H1 (cell line): ENCODE measurements at regions not wholly inside any gene's neighbourhood (a gene's known extent, or its start where the extent isn't known, plus 50 kb on each side); places are given as distances from the start of the nearest gene placed in this dataset.

Experiments
- CTCF ChIA-PET: fragments of 300-600 bp; sonication (Branson Sonifier 250); formaldehyde crosslinking; loops from one replicate; lab custom pipeline; 2021; ENCODE audit not compliant: partially characterized antibody; lab: Charles Lee
- POLR2A ChIA-PET: fragments of 300-600 bp; sonication (Branson Sonifier 250); formaldehyde crosslinking; loops from one replicate; lab custom pipeline; 2021; ENCODE audit warnings: inconsistent platforms; ENCODE audit not compliant: partially characterized antibody; lab: Charles Lee
- DNase-seq, 2 experiments: peaks; one replicate each; pipeline versions ENCODE4 v3.0.0 to v3.0.0-alpha.2; 2010 to 2022; ENCODE audit warnings: low spot score in 2 of 2, low read depth in 1 of 2, mixed read lengths in 1 of 2
- FAIRE-seq: peaks from 2 replicates; lab custom pipeline; 2011; peaks lifted over from hg19 to GRCh38; lab: Jason Lieb, UNC
- H2AFZ ChIP-seq: 2 replicates; pipeline ENCODE4 v1.8.1; 2012; ENCODE audit warnings: low read length, inconsistent platforms
- H2AK5ac ChIP-seq: 2 replicates; pipeline ENCODE4 v1.6.1; 2013; ENCODE audit warnings: low read depth, low read length
- H2BK120ac ChIP-seq: replicated peaks from 2 replicates; pipeline ENCODE3; 2013; ENCODE audit warnings: low read depth, low read length, inconsistent platforms
- H2BK12ac ChIP-seq: 2 replicates; pipeline ENCODE4 v1.6.1; 2013; ENCODE audit warnings: low read depth, low read length
- H2BK15ac ChIP-seq: 2 replicates; pipeline ENCODE4 v1.6.1; 2013; ENCODE audit warnings: low read length
- H2BK20ac ChIP-seq: 2 replicates; pipeline ENCODE4 v1.6.1; 2013; ENCODE audit warnings: low read length
- H2BK5ac ChIP-seq: 2 replicates; pipeline ENCODE4 v1.6.1; 2013; ENCODE audit warnings: low read depth, low read length
- H3K14ac ChIP-seq: 2 replicates; pipeline ENCODE4 v1.6.1; 2013; ENCODE audit warnings: inconsistent platforms; ENCODE audit not compliant: insufficient read length
- H3K18ac ChIP-seq: 2 replicates; pipeline ENCODE4 v1.6.1; 2013; ENCODE audit warnings: low read length; ENCODE audit errors: extremely low read depth
- H3K23ac ChIP-seq: 2 replicates; pipeline ENCODE4 v1.6.1; 2013; ENCODE audit warnings: inconsistent platforms; ENCODE audit not compliant: insufficient read length
- H3K23me2 ChIP-seq: 2 replicates; pipeline ENCODE4 v1.6.1; 2013; ENCODE audit warnings: low read depth, low read length
- H3K27ac ChIP-seq: 2 replicates; pipeline ENCODE4 v1.6.1; 2011; ENCODE audit warnings: low read depth, low read length, inconsistent platforms
- H3K27me3 ChIP-seq, 4 experiments: replicated peaks in 1 of 4; 1 replicate in 1 of 4; 2 replicates in 3 of 4; pipeline versions ENCODE4 v1.6.1 to v1.8.1; 2011 to 2013; ENCODE audit warnings: low read length in 3 of 4, mild to moderate bottlenecking in 3 of 4, inconsistent platforms in 2 of 4, mixed read lengths in 2 of 4, moderate library complexity in 1 of 4; ENCODE audit not compliant: control insufficient read depth in 3 of 4, insufficient read depth in 3 of 4; ENCODE audit errors: extremely low read depth in 1 of 4
- H3K36me3 ChIP-seq, 4 experiments: 2 replicates each; pipeline versions ENCODE4 v1.6.1 to v1.8.1; 2011 to 2013; ENCODE audit warnings: mild to moderate bottlenecking in 4 of 4, low read length in 3 of 4, moderate library complexity in 2 of 4, control low read depth in 1 of 4, inconsistent platforms in 1 of 4; ENCODE audit not compliant: insufficient read depth in 4 of 4, control insufficient read depth in 2 of 4
- H3K4ac ChIP-seq: replicated peaks from 2 replicates; pipeline ENCODE3; 2013; ENCODE audit warnings: low read length, low read depth, mixed read lengths, inconsistent platforms; ENCODE audit not compliant: insufficient read length
- H3K4me1 ChIP-seq, 4 experiments: replicated peaks in 1 of 4; 1 replicate in 1 of 4; 2 replicates in 3 of 4; pipeline versions ENCODE4 v1.6.1 to v1.8.1; 2011 to 2013; ENCODE audit warnings: low read length in 3 of 4, inconsistent platforms in 2 of 4, mixed read lengths in 1 of 4; ENCODE audit not compliant: insufficient read depth in 4 of 4, control insufficient read depth in 3 of 4
- H3K4me2 ChIP-seq, 2 experiments: 2 replicates each; pipeline versions ENCODE4 v1.6.1 to v1.8.1; 2011 to 2013; ENCODE audit warnings: low read depth in 2 of 2, low read length in 2 of 2, control low read depth in 1 of 2, inconsistent platforms in 1 of 2, mild to moderate bottlenecking in 1 of 2; ENCODE audit not compliant: insufficient read depth in 1 of 2
- H3K4me3 ChIP-seq, 4 experiments: fragments of 200-600, 300-600 bp in 1 of 4; sonication (generic), shearing (Covaris generic), sonication (Bioruptor Twin) in 1 of 4; 2 replicates each; pipeline versions ENCODE4 v1.5.1 to v1.8.1; 2011 to 2016; ENCODE audit warnings: low read length in 4 of 4, low read depth in 3 of 4, control low read depth in 2 of 4, inconsistent platforms in 2 of 4, mild to moderate bottlenecking in 2 of 4, mixed read lengths in 1 of 4, moderate library complexity in 1 of 4; ENCODE audit not compliant: insufficient read depth in 2 of 4; ENCODE audit errors: extremely low read depth in 1 of 4
- H3K56ac ChIP-seq: replicated peaks from 2 replicates; pipeline ENCODE3; 2013; ENCODE audit warnings: low read depth, mild to moderate bottlenecking, mixed read lengths, low read length, inconsistent platforms; ENCODE audit not compliant: insufficient read length
- H3K79me1 ChIP-seq: 2 replicates; pipeline ENCODE4 v1.6.1; 2013; ENCODE audit warnings: low read depth, low read length, control low read depth
- H3K79me2 ChIP-seq, 2 experiments: 2 replicates each; pipeline versions ENCODE4 v1.6.1 to v1.8.1; 2012 to 2013; ENCODE audit warnings: low read length in 2 of 2, mild to moderate bottlenecking in 2 of 2, inconsistent platforms in 1 of 2; ENCODE audit not compliant: insufficient read depth in 2 of 2, control insufficient read depth in 1 of 2
- H3K9ac ChIP-seq, 4 experiments: replicated peaks in 1 of 4; 1 replicate in 1 of 4; 2 replicates in 3 of 4; pipeline versions ENCODE4 v1.6.1 to v1.8.1; 2011 to 2013; ENCODE audit warnings: low read depth in 3 of 4, low read length in 3 of 4, control low read depth in 2 of 4, mild to moderate bottlenecking in 2 of 4, moderate library complexity in 2 of 4, inconsistent platforms in 1 of 4; ENCODE audit errors: extremely low read depth in 1 of 4
- H3K9me3 ChIP-seq, 2 experiments: 2 replicates each; pipeline versions ENCODE4 v1.6.1 to v1.8.1; 2012 to 2013; ENCODE audit warnings: mild to moderate bottlenecking in 2 of 2, moderate library complexity in 2 of 2, control low read depth in 1 of 2, inconsistent platforms in 1 of 2, low read depth in 1 of 2, low read length in 1 of 2, mixed read lengths in 1 of 2; ENCODE audit not compliant: insufficient read depth in 2 of 2
- H4K20me1 ChIP-seq, 2 experiments: replicated peaks in 1 of 2; 2 replicates each; pipeline versions ENCODE3 to v1.8.1; 2011 to 2013; ENCODE audit warnings: inconsistent platforms in 2 of 2, low read length in 2 of 2, mild to moderate bottlenecking in 1 of 2; ENCODE audit not compliant: insufficient read depth in 2 of 2, control insufficient read depth in 1 of 2
- H4K5ac ChIP-seq: 2 replicates; pipeline ENCODE4 v1.6.1; 2013; ENCODE audit warnings: low read length, low read depth, mixed read lengths, inconsistent platforms; ENCODE audit not compliant: insufficient read length
- H4K8ac ChIP-seq: 2 replicates; pipeline ENCODE4 v1.8.0; 2013; ENCODE audit warnings: mild to moderate bottlenecking, moderate library complexity, low read length, inconsistent platforms; ENCODE audit not compliant: insufficient read depth; ENCODE audit errors: extremely low read depth
- H4K91ac ChIP-seq: replicated peaks from 2 replicates; pipeline ENCODE3; 2013; ENCODE audit warnings: low read length, mixed read lengths, inconsistent platforms; ENCODE audit not compliant: insufficient read length
- BRCA1 ChIP-seq: IDR thresholded peaks from 2 replicates; pipeline ENCODE4 v1.6.1; 2012; ENCODE audit warnings: low read depth, low read length, improper control_type of control experiment
- CEBPB ChIP-seq: IDR thresholded peaks from 2 replicates; pipeline ENCODE4 v1.6.1; 2012; ENCODE audit warnings: low read depth, low read length
- NANOG ChIP-seq: IDR thresholded peaks from 2 replicates; pipeline ENCODE4 v1.6.1; 2011; ENCODE audit warnings: low read length, low read depth, mild to moderate bottlenecking, inconsistent platforms; ENCODE audit not compliant: insufficient read depth, poor library complexity, severe bottlenecking
- PHF8 ChIP-seq: fragments of 200-600 bp; sonication (generic); conservative IDR thresholded peaks from 2 replicates; pipeline ENCODE4 v1.7.1; 2012; ENCODE audit warnings: low read depth, mild to moderate bottlenecking, inconsistent platforms, low read length, moderate library complexity
- RAD21 ChIP-seq, 2 experiments: IDR thresholded peaks in 1 of 2; conservative IDR thresholded peaks in 1 of 2; 2 replicates each; pipeline ENCODE4 v1.6.1; 2011; ENCODE audit warnings: low read depth in 2 of 2, low read length in 2 of 2, improper control_type of control experiment in 1 of 2, inconsistent platforms in 1 of 2, mild to moderate bottlenecking in 1 of 2, moderate library complexity in 1 of 2
- RXRA ChIP-seq: IDR thresholded peaks from 2 replicates; pipeline ENCODE4 v1.6.1; 2011; ENCODE audit warnings: low read depth, mild to moderate bottlenecking, low read length, moderate library complexity; ENCODE audit not compliant: insufficient read depth
- SAP30 ChIP-seq: fragments of 300-600 bp; sonication (generic); IDR thresholded peaks from 2 replicates; pipeline ENCODE4 v1.7.1; 2012; ENCODE audit warnings: low read length, moderate library complexity, mild to moderate bottlenecking, inconsistent platforms; ENCODE audit not compliant: insufficient read depth, insufficient replicate concordance
- SIN3A ChIP-seq, 2 experiments: IDR thresholded peaks in 1 of 2; conservative IDR thresholded peaks in 1 of 2; 2 replicates each; pipeline ENCODE4 v1.6.1; 2011 to 2012; ENCODE audit warnings: low read length in 2 of 2, improper control_type of control experiment in 1 of 2, low read depth in 1 of 2, mild to moderate bottlenecking in 1 of 2
- SIX5 ChIP-seq: IDR thresholded peaks from 2 replicates; pipeline ENCODE4 v1.6.1; 2011; ENCODE audit warnings: mild to moderate bottlenecking, low read depth, low read length
- SP2 ChIP-seq: IDR thresholded peaks from 2 replicates; pipeline ENCODE4 v1.6.1; 2012; ENCODE audit warnings: mild to moderate bottlenecking, low read length, inconsistent platforms
- TAF1 ChIP-seq: IDR thresholded peaks from 2 replicates; pipeline ENCODE4 v1.6.1; 2011; ENCODE audit warnings: mild to moderate bottlenecking, low read depth, low read length
- TEAD4 ChIP-seq: IDR thresholded peaks from 2 replicates; pipeline ENCODE4 v1.6.1; 2012; ENCODE audit warnings: low read depth, low read length, inconsistent platforms, mixed read lengths
- YY1 ChIP-seq: IDR thresholded peaks from 2 replicates; pipeline ENCODE4 v1.6.1; 2011; ENCODE audit warnings: low read depth, mild to moderate bottlenecking, low read length
- WGBS, 2 experiments: shearing (Covaris generic) in 1 of 2; methylation state at CpG; one replicate each; pipeline versions ENCODE4 v1.1.6 to v1.1.7; 2013 to 2015; ENCODE audit warnings: low lambda C conversion rate in 2 of 2, mixed read lengths in 2 of 2, inconsistent platforms in 1 of 2, low coverage in 1 of 2, missing lambda C conversion rate in 1 of 2; ENCODE audit not compliant: insufficient replicate concordance in 2 of 2, insufficient coverage in 1 of 2, insufficient read length in 1 of 2; ENCODE audit errors: extremely low coverage in 1 of 2, missing lambda C conversion rate in 1 of 2; 5-methylcytosine and 5-hydroxymethylcytosine counted together

DNA sequence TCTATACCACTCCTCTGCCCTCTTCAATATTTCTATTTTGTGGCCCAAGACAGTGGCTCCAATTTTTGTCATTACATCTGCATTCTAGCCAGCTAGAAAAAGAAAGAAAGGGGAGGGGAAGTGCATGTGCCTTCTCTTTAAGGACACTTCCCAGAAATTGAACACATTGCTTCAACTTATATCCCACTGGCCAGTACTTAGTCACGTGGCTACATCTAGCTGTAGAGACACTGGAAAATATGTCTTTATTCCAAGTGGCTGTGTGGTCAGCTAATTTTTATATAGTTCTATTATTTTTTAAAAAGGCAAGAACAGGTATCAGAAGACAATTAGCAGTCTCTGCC is 200.4 kb downstream of the SNX19 start:
- ChIA-PET POLR2A (interaction anchor here (1.2 kb wide), 1 partner anchor 10 kb away, joined by 3 read pairs; no protein-coding TSS in a partner anchor), CTCF (no interaction called here)
- Histone ChIP-seq H2BK12ac (no peak overlapping the region), H3K27ac (no peak overlapping the region), H2BK120ac (no peak overlapping the region), H2AFZ (no peak overlapping the region), H3K36me3 (no peaks in the 10 kb centered on the region), H3K4ac (no peak overlapping the region), H3K79me2 (no peaks in the 10 kb centered on the region), H3K56ac (no peak overlapping the region), H2BK20ac (no peak overlapping the region), H4K91ac (no peak overlapping the region), H3K23ac (no peak overlapping the region), H3K9ac (no peak overlapping the region), H2BK5ac (no peak overlapping the region), H3K27me3 (no peaks in the 10 kb centered on the region), H4K5ac (no peak overlapping the region), H2BK15ac (no peak overlapping the region), H2AK5ac (no peak overlapping the region), H3K79me1 (no peaks in the 10 kb centered on the region), H3K9me3 (no peaks in the 10 kb centered on the region), H3K14ac (no peak overlapping the region), H3K4me3 (no peak overlapping the region), H3K4me2 (no peak overlapping the region), H3K4me1 (no peaks in the 10 kb centered on the region), H4K8ac (no peak overlapping the region), H3K18ac (no peak overlapping the region), H3K23me2 (no peaks in the 10 kb centered on the region), H4K20me1 (no peaks in the 10 kb centered on the region)
- DNase-seq, result no peak
- no peak for FAIRE-seq
- WGBS, 2 experiments, result 89% methylated on average over 1 of the region's 1 CpG; no CpG with 5 or more reads in 1 of the 2 experiments
- TF ChIP-seq YY1 (no peak), SIX5 (no peak), TAF1 (no peak), TEAD4 (no peak), NANOG (no peak), SAP30 (no peak), SP2 (no peak), RAD21 (IDR thresholded peaks at IDR 0.05 in 1 of 2, conservative IDR thresholded peaks at IDR 0.05 in 1 of 2; ENCODE audit: low read depth in 2 of 2, low read length in 2 of 2) (no peak), PHF8 (no peak), SIN3A (conservative IDR thresholded peaks at IDR 0.05 in 1 of 2, IDR thresholded peaks at IDR 0.05 in 1 of 2; ENCODE audit: low read depth in 1 of 2, low read length in 2 of 2) (no peak), CEBPB (no peak), RXRA (no peak), BRCA1 (no peak)
